ENCODE measurements at regions not wholly inside any gene's neighbourhood (a gene's known extent, or its start where the extent isn't known, plus 50 kb on each side); places are given as distances from the start of the nearest gene placed in this dataset.

DNA sequence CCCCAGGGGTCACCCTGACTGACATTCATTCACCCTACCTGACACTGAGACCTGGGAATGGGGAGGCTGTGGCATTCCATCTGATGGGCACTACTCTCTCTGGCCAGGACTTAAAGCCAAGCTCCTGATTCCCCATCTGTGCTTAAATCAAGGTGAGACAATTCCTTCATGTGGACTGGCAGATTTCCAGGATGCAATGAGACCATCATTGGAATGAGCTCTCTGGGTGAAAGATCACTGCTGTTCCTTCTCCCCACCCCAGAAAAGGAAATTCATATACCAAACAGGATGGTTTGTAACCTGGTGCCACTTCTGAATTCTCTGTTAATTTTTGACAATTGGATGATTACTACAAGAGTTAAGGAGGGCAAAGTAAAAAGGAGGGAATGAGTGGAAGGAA is 354.8 kb downstream of the MID1IP1 start:
- ATAC-seq (ENCODE audit: insufficient number of reproducible peaks, low FRiP score, low read depth), result no peak
- H3K4me3 ChIP-seq, result no peak overlapping the region
- no peaks in the 10 kb centered on the region for H3K9me3 ChIP-seq

DNA sequence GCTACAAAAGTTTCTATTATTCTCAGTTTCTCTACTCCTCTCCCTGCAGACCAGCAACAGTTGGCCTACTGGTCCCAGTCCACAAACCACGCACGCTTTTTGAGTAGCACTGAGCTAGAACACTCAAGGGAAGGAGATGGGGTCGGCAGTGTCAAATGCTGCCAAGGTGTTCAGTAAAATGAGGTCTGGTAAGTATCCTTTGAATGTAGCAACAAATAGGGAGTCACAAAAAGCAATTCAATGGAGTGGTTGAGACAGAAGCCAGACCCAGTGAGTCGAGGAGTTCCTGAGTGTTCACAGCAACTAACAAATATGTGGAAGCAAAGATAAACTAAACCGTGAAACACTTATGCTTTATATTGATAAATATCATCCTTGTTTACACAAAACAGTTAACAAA is 355.7 kb downstream of the MID1IP1 start:
- H3K9me3 ChIP-seq, result no peaks in the 10 kb centered on the region
- TF ChIP-seq, protein P1, sequence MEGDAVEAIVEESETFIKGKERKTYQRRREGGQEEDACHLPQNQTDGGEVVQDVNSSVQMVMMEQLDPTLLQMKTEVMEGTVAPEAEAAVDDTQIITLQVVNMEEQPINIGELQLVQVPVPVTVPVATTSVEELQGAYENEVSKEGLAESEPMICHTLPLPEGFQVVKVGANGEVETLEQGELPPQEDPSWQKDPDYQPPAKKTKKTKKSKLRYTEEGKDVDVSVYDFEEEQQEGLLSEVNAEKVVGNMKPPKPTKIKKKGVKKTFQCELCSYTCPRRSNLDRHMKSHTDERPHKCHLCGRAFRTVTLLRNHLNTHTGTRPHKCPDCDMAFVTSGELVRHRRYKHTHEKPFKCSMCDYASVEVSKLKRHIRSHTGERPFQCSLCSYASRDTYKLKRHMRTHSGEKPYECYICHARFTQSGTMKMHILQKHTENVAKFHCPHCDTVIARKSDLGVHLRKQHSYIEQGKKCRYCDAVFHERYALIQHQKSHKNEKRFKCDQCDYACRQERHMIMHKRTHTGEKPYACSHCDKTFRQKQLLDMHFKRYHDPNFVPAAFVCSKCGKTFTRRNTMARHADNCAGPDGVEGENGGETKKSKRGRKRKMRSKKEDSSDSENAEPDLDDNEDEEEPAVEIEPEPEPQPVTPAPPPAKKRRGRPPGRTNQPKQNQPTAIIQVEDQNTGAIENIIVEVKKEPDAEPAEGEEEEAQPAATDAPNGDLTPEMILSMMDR (IDR thresholded peaks at IDR 0.05), result no peak
- no peaks in the 10 kb centered on the region for H3K4me1 ChIP-seq (ENCODE audit: control insufficient read depth in 1 of 2, low read depth in 2 of 2)
- ATAC-seq (ENCODE audit: insufficient number of reproducible peaks, low FRiP score, low read depth) (no peak), DNase-seq (ENCODE audit: low spot score) (no peak)
- no peaks in the 10 kb centered on the region for H3K27me3 ChIP-seq (replicated peaks; ENCODE audit: insufficient read depth)
- no peak overlapping the region for H3K4me3 ChIP-seq
- H3K36me3 ChIP-seq, result no peaks in the 10 kb centered on the region
- no peak overlapping the region for H3K27ac ChIP-seq

More for the DNA sequence above, 354.8 kb downstream of the MID1IP1 start:
- TF ChIP-seq, protein P1 (IDR thresholded peaks at IDR 0.05), result no peak
- H3K4me1 ChIP-seq (ENCODE audit: control insufficient read depth in 1 of 2, low read depth in 2 of 2), result no peaks in the 10 kb centered on the region
- no peaks in the 10 kb centered on the region for H3K36me3 ChIP-seq
- no peak for DNase-seq (ENCODE audit: low spot score)
- no peak overlapping the region for H3K27ac ChIP-seq
- no peaks in the 10 kb centered on the region for H3K27me3 ChIP-seq (replicated peaks; ENCODE audit: insufficient read depth)

DNA sequence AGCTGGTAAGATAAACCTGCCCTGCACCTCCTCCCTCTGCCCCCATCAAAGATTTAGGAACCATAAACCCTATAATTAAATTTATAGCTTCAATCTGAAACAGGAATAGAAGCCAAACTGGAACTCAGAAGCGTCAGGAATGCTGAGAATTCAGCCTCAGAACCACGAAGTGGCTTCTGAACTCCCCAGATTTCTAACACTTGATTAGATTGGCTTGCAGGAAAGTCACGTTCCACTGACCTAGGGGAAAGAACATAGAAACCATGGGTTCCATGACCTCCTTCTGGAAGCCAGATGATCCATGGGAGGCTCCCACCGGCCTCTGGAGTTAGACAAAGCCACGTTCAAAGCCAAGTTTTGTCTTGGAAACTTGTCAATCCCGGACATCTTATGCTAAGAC is 356.5 kb downstream of the MID1IP1 start:
- Histone ChIP-seq H3K36me3 (no peaks in the 10 kb centered on the region), H3K4me3 (no peak overlapping the region), H3K9me3 (no peaks in the 10 kb centered on the region), H3K27me3 (replicated peaks; ENCODE audit: insufficient read depth) (no peaks in the 10 kb centered on the region), H3K4me1 (ENCODE audit: control insufficient read depth in 1 of 2, low read depth in 2 of 2) (no peaks in the 10 kb centered on the region), H3K27ac (no peak overlapping the region)
- TF ChIP-seq, protein P1 (IDR thresholded peaks at IDR 0.05), result no peak
- ATAC-seq (ENCODE audit: insufficient number of reproducible peaks, low FRiP score, low read depth) (no peak), DNase-seq (ENCODE audit: low spot score) (no peak)

DNA sequence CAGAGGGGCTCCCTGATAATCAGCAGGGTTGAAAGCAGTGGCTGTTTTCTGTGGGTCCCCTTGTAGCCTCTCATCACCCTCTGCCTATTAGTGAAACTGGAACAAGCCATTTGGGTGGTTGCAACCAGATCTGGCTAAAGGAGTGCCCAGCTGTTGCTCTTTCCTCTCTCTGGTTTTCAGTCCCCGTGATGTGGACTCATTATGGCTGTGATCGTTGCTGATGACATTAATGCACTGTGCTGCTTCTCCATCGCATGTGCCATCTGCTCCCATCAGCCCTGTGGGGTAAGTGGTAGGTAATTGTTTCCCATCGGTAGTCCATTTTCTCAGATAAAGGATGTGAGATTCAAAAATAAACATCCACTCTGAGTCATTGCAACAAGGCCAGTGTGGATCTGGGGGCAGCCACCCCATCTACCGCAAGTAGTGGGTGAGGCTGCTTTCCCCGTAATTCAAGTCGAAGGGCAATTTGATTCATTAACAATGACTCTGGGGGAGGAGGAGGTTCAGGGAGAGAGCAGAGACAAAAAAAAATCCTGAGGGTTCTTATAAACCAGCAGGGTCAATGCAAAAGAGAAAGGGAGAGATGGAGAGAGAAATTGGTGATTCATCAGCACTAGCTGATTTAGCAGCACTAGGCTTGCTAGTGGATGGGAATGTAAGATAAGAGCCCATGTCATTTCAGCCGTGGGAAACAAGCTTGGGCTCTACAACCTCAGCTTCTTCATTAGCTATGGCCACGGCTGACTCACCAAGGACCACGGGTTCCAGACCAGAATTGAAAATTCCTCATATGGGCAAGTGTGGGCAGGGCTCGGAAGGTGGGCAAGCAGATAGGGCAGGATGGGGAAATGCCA is 357.8 kb downstream of the MID1IP1 start:
- H3K9me3 ChIP-seq, result no peaks in the 10 kb centered on the region
- H3K36me3 ChIP-seq, result no peaks in the 10 kb centered on the region
- no peak overlapping the region for H3K4me3 ChIP-seq
- TF ChIP-seq, protein P1 (IDR thresholded peaks at IDR 0.05), result no peak
- H3K27me3 ChIP-seq (replicated peaks; ENCODE audit: insufficient read depth), result no peaks in the 10 kb centered on the region
- no peak for ATAC-seq (ENCODE audit: insufficient number of reproducible peaks, low FRiP score, low read depth)
- no peak overlapping the region for H3K27ac ChIP-seq
- H3K4me1 ChIP-seq (ENCODE audit: control insufficient read depth in 1 of 2, low read depth in 2 of 2), result no peaks in the 10 kb centered on the region
- DNase-seq (ENCODE audit: low spot score), result no peak

DNA sequence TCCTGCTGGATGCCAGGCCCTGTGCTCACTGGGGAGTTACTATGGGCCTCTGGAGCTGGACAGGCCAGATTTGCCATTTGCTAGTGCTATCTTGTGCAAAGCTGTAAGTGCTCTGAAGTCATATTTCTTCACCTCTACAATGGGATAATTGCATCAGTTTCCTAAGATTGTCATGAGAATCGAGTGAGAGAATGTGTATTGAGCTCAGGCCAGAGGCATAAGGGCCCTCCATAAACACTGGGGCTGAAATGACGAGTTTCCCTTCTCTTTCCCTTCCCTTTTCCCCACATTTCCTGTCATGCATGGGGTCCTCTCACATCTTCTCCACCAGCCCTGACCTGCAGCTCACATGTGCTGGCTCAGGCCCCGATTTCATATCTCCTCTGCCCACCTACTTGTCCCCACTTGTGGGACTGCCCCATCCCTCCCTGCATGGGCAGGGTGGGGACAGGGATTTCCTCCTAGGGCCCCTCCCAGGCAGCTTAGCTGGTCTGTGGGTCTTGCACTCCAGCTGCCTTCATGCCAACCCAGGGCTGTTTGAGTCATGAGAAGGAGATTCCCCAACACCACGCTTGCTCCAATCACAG is 358.8 kb downstream of the MID1IP1 start:
- no peak overlapping the region for H3K27ac ChIP-seq
- ATAC-seq (ENCODE audit: insufficient number of reproducible peaks, low FRiP score, low read depth), result no peak
- no peaks in the 10 kb centered on the region for H3K27me3 ChIP-seq (replicated peaks; ENCODE audit: insufficient read depth)

More for the DNA sequence above, 358.8 kb downstream of the MID1IP1 start:
- H3K4me3 ChIP-seq, result no peak overlapping the region
- no peaks in the 10 kb centered on the region for H3K36me3 ChIP-seq
- no peaks in the 10 kb centered on the region for H3K9me3 ChIP-seq
- TF ChIP-seq, protein P1 (IDR thresholded peaks at IDR 0.05), result no peak
- no peaks in the 10 kb centered on the region for H3K4me1 ChIP-seq (ENCODE audit: control insufficient read depth in 1 of 2, low read depth in 2 of 2)
- no peak for DNase-seq (ENCODE audit: low spot score)
